GM12874 (cell line): ENCODE measurements at regions not wholly inside any gene's neighbourhood (a gene's known extent, or its start where the extent isn't known, plus 50 kb on each side); places are given as distances from the start of the nearest gene placed in this dataset.

ENCODE experiments used
- CTCF ChIP-seq: IDR thresholded peaks from 2 replicates; pipeline ENCODE4 v1.5.1; 2011; ENCODE audit warnings: low read depth, mild to moderate bottlenecking, control low read depth, low read length, moderate library complexity; ENCODE audit not compliant: insufficient read depth

GRCh38 chr9:97176206-97176605, 131.3 kb upstream of the CCDC180 start:
- TF ChIP-seq CTCF: no peak

- no peak for TF ChIP-seq CTCF
These were observed 121.3 kb upstream of the CTSV start for GRCh38 chr9:97160255-97160654.

- no peak for TF ChIP-seq CTCF
These were observed 115.0 kb upstream of the CTSV start for GRCh38 chr9:97153967-97154366.

GRCh38 chr9:97140566-97140965, 101.6 kb upstream of the CTSV start:
- TF ChIP-seq CTCF: no peak

GRCh38 chr9:97136421-97136820, 97.5 kb upstream of the CTSV start:
- no peak for TF ChIP-seq CTCF

- TF ChIP-seq CTCF: no peak
These were observed 93.9 kb upstream of the CTSV start for GRCh38 chr9:97132865-97133264.

- no peak for TF ChIP-seq CTCF
These were observed 90.0 kb upstream of the CTSV start for GRCh38 chr9:97128919-97129318.

- TF ChIP-seq CTCF: no peak
These were observed 85.3 kb upstream of the CTSV start for GRCh38 chr9:97124256-97124655.
